GM13977 (cell line): ENCODE measurements at regions not wholly inside any gene's neighbourhood (a gene's known extent, or its start where the extent isn't known, plus 50 kb on each side); places are given as distances from the start of the nearest gene placed in this dataset.

Source experiments
- DNase-seq: peaks from one replicate; pipeline ENCODE4 v3.0.0; 2012; ENCODE audit warnings: low spot score
- CTCF ChIP-seq: IDR thresholded peaks from 2 replicates; pipeline ENCODE4 v1.5.1; 2012; ENCODE audit warnings: mild to moderate bottlenecking, control low read depth; ENCODE audit not compliant: insufficient read depth; ENCODE audit errors: extremely low read depth, missing control alignments
- in situ Hi-C: fragments of 300-500 bp; cut with MboI; formaldehyde crosslinking; loops from one replicate; pipeline ENCODE4 v1.12.0; 2022; ENCODE audit warnings: low sequenced_read_pairs, low pct_unique_long_range_greater_than_20kb, mixed read lengths, inconsistent platforms; ENCODE audit not compliant: unreplicated experiment

- in situ Hi-C loops: no loop called here
- no peak for DNase-seq
- no peak for TF ChIP-seq CTCF
Measured at GRCh38 chr10:36608251-36608650, 517.1 kb upstream of the ANKRD30A start.

- no peak for DNase-seq
- TF ChIP-seq CTCF: no peak
- in situ Hi-C loops: no loop called here
Measured at GRCh38 chr10:36606234-36606839, 519.1 kb upstream of the ANKRD30A start.

- no peak for DNase-seq
- in situ Hi-C loops: no loop called here
- no peak for TF ChIP-seq CTCF
Measured at GRCh38 chr10:36604316-36604715, 521.1 kb upstream of the ANKRD30A start.

GRCh38 chr10:36603688-36604087 lies 521.7 kb upstream of the ANKRD30A start:
- TF ChIP-seq CTCF: no peak
- in situ Hi-C loops: no loop called here

DNA sequence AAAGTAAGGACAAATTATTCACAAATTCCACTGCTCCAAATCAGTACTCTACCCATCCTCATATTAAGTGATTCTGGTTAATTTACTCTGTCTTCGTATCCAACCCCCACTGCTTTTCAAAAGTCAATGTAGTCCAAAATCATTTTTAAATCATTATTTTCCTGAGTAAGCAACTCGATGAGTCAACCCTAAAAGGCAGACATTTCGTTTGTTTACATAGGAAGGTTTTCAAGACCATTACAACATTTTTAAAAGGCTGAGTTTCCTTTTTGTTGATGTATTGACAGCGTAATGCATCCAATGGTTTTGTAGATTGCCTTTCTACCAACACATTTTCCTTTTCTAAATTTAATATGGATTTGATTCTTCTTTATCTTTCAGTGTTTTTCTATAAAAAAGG lies 523.0 kb upstream of the ANKRD30A start:
- DNase-seq: no peak
- in situ Hi-C loops: no loop called here
- TF ChIP-seq CTCF: no peak

More at GRCh38 chr10:36603688-36604087, 521.7 kb upstream of the ANKRD30A start:
- no peak for DNase-seq

GRCh38 chr10:36597756-36598320 lies 527.6 kb upstream of the ANKRD30A start:
- DNase-seq: no peak
- in situ Hi-C loops: no loop called here
- no peak for TF ChIP-seq CTCF
